ENCODE measurements at regions not wholly inside any gene's neighbourhood (a gene's known extent, or its start where the extent isn't known, plus 50 kb on each side); places are given as distances from the start of the nearest gene placed in this dataset.
"Not testable (repeated sequence)": the region's sequence is repeated elsewhere in the genome, so short reads cannot be mapped to it uniquely, and the experiment has no call there.

DNA sequence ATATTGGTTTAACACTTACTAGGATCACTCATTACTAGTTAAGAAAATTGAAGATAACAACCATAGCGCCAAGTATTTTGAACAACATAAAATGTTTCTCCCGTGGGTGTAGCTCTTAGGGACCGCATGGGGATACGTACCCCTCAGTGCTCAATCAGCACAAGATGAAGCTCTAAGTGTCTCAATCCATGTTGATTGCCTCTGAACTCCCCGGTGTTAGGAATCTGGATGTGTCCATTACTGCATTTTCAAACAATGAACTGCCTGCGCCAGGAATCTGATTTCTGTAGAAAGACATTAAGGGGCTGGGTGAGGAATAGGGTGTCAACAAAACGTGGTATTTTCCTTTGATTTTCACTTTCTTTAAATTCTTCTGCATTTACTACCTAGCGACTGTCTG, 100.2 kb downstream of the LMO4 start:
- H3K36me3 ChIP-seq, result no peaks in the 10 kb centered on the region
- no peaks in the 10 kb centered on the region for H3K9me3 ChIP-seq
- H3K27ac ChIP-seq, result no peak overlapping the region
- TF ChIP-seq POLR2AphosphoS5 (IDR thresholded peaks at IDR 0.05), result no peak
- TF ChIP-seq POLR2A (IDR thresholded peaks at IDR 0.05), result no peak
- no peak for TF ChIP-seq EP300 (IDR thresholded peaks at IDR 0.05)
- TF ChIP-seq, protein P1, sequence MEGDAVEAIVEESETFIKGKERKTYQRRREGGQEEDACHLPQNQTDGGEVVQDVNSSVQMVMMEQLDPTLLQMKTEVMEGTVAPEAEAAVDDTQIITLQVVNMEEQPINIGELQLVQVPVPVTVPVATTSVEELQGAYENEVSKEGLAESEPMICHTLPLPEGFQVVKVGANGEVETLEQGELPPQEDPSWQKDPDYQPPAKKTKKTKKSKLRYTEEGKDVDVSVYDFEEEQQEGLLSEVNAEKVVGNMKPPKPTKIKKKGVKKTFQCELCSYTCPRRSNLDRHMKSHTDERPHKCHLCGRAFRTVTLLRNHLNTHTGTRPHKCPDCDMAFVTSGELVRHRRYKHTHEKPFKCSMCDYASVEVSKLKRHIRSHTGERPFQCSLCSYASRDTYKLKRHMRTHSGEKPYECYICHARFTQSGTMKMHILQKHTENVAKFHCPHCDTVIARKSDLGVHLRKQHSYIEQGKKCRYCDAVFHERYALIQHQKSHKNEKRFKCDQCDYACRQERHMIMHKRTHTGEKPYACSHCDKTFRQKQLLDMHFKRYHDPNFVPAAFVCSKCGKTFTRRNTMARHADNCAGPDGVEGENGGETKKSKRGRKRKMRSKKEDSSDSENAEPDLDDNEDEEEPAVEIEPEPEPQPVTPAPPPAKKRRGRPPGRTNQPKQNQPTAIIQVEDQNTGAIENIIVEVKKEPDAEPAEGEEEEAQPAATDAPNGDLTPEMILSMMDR (IDR thresholded peaks at IDR 0.05), result no peak
- DNase-seq (no peak), ATAC-seq (ENCODE audit: low FRiP score in 2 of 2) (no peak)
- no peaks in the 10 kb centered on the region for H3K27me3 ChIP-seq
- H3K4me1 ChIP-seq, result no peaks in the 10 kb centered on the region
- no peak overlapping the region for H3K4me3 ChIP-seq
- WGBS, 2 donors, result 83 to 84% methylated on average over 8 of the region's 8 CpGs

DNA sequence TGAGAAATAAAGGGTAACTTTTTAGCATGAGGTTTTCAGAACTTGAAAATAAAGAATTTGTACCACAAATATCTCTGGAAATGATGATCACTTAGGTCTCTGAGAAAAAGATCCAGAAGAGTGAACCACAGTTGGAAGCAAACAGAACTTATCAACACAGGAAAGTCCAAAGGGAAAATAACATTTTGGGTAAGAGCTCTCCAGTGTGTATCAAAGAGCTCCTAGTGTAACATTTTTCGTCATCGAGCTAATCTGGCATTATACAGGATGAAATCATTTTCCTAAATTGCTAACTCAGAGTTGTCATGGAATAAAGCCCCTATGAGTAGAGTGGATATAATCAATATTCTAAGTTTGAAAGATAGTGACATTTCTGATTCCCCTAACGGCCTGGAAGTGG, 104.0 kb downstream of the LMO4 start:
- ATAC-seq (ENCODE audit: low FRiP score in 2 of 2) (peak in 1 of 2 donors; percentile 18), DNase-seq (no peak)
- no peaks in the 10 kb centered on the region for H3K4me1 ChIP-seq
- no peaks in the 10 kb centered on the region for H3K27me3 ChIP-seq
- TF ChIP-seq, protein P1 (IDR thresholded peaks at IDR 0.05), result no peak
- TF ChIP-seq POLR2A (IDR thresholded peaks at IDR 0.05) (no peak), POLR2AphosphoS5 (IDR thresholded peaks at IDR 0.05) (no peak), EP300 (IDR thresholded peaks at IDR 0.05) (no peak)
- no peaks in the 10 kb centered on the region for H3K9me3 ChIP-seq
- no peaks in the 10 kb centered on the region for H3K36me3 ChIP-seq
- no peak overlapping the region for H3K4me3 ChIP-seq
- 72 to 84% methylated on average over 3 of the region's 3 CpGs for WGBS, 2 donors
- H3K27ac ChIP-seq, result no peak overlapping the region

DNA sequence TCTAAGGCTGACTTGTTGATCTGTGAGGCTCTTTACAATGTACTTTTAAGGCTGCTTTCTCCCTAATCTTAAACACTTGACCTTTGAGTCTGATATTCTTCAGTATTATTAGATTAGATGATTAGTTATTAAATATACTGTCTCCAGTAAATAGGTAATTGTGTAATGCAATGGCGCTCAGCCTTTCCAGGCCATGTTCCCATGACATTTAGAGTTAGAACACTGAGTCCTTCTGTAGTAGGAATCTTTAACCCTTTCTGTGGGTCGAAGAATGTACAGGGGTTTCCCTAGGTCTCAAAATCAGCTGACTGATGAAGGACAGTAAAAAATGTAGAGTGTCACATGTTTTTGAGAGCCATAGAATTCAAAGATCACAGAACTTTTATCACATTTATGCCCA, 104.4 kb downstream of the LMO4 start:
- not testable (repeated sequence) for H3K9me3 ChIP-seq; H3K4me3 ChIP-seq; H3K36me3 ChIP-seq; H3K4me1 ChIP-seq; ATAC-seq (ENCODE audit: low FRiP score in 2 of 2); H3K27ac ChIP-seq; DNase-seq; H3K27me3 ChIP-seq
- 72 to 83% methylated on average over 2 of the region's 2 CpGs for WGBS, 2 donors

DNA sequence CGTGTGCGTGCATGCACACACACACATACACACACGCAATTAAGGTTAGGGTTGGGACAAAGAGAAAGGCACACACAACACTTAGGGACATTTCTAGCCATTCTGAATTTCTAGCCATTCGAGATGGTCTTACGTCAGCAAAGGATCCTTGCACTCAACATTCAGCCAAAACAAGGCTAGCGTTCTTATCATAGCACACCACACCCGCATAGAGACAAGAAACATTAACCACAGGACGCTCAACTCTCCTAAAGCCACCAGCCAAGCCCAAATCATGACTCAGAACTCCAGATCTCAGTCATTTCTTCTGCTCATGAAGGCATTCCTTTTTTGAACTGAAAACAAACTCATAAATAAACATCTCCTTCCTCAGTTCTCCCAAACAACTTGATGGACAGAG, 106.8 kb downstream of the LMO4 start:
- H3K4me3 ChIP-seq, result no peak overlapping the region
- WGBS, 2 donors, result 87 to 94% methylated on average over 8 of the region's 8 CpGs
- ATAC-seq (ENCODE audit: low FRiP score in 2 of 2), result peak in 1 of 2 donors; percentile 89

DNA sequence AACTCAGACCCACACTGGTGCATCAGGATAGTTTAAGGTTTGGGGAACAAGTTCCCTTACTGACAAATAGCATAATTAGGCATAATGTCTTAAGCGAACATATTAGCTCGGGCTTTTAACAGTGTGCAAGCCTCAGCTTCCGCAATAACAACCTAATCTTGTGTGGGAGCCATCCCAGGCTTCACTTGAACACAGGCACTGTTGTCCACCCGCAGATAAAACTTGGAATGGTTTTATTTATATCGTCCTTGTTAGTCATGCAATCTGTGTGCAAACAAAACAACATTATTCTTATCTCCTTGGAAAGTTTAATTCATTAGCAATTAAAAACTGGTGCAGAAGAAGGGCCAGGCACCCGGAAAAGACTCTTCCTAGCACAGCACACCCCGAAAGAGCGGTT, 107.4 kb downstream of the LMO4 start:
- H3K27ac ChIP-seq, result not testable (repeated sequence)

More for the DNA sequence above, 106.8 kb downstream of the LMO4 start:
- H3K4me1 ChIP-seq, result no peaks in the 10 kb centered on the region
- H3K27ac ChIP-seq, result no peak overlapping the region
- H3K36me3 ChIP-seq, result no peaks in the 10 kb centered on the region
- no peaks in the 10 kb centered on the region for H3K9me3 ChIP-seq
- no peak for DNase-seq
- TF ChIP-seq, protein P1 (IDR thresholded peaks at IDR 0.05), result no peak
- TF ChIP-seq POLR2AphosphoS5 (IDR thresholded peaks at IDR 0.05) (no peak), POLR2A (IDR thresholded peaks at IDR 0.05) (no peak), EP300 (IDR thresholded peaks at IDR 0.05) (no peak)
- H3K27me3 ChIP-seq, result no peaks in the 10 kb centered on the region

DNA sequence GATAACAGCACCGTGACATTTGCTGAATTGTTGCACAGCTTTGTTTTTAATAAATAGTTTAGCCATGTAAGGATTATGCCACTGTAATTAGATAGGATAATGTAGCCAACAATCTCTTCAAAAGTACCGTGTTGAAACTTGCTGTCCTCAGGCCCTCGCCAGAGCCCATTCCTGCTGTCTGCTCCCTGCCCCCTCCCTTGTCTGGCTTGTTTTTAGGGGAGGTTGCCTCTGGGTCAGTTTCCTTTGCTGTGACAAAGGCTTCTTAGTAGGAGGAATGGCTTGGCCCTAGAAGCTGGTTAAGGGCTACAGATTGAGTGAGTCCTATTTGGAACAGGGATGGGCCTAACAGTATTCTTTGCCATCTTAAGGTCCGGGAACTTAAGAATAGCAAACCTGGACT, 107.9 kb downstream of the LMO4 start:
- 78 to 95% methylated on average over 4 of the region's 4 CpGs for WGBS, 2 donors
- H3K36me3 ChIP-seq, result no peaks in the 10 kb centered on the region
- no peak for TF ChIP-seq EP300 (IDR thresholded peaks at IDR 0.05)
- TF ChIP-seq POLR2A (IDR thresholded peaks at IDR 0.05), result no peak
- TF ChIP-seq, protein P1 (IDR thresholded peaks at IDR 0.05), result no peak
- TF ChIP-seq POLR2AphosphoS5 (IDR thresholded peaks at IDR 0.05), result no peak
- ATAC-seq (ENCODE audit: low FRiP score in 2 of 2) (no peak), DNase-seq (no peak)
- no peaks in the 10 kb centered on the region for H3K4me1 ChIP-seq
- H3K27me3 ChIP-seq, result no peaks in the 10 kb centered on the region
- no peak overlapping the region for H3K27ac ChIP-seq
- H3K4me3 ChIP-seq, result no peak overlapping the region
- H3K9me3 ChIP-seq, result no peaks in the 10 kb centered on the region

More for the DNA sequence above, 107.4 kb downstream of the LMO4 start:
- H3K27me3 ChIP-seq; H3K9me3 ChIP-seq; ATAC-seq (ENCODE audit: low FRiP score in 2 of 2); H3K4me1 ChIP-seq; H3K4me3 ChIP-seq; H3K36me3 ChIP-seq; DNase-seq: not testable (repeated sequence)
- WGBS, 2 donors, result 82 to 88% methylated on average over 7 to 8 of the region's 8 CpGs
